BE2C (cell line): ENCODE measurements at regions not wholly inside any gene's neighbourhood (a gene's known extent, or its start where the extent isn't known, plus 50 kb on each side); places are given as distances from the start of the nearest gene placed in this dataset.
A peak's percentile ranks its signal among the peaks of the same experiment; 100 is the strongest.

ENCODE experiments used
- DNase-seq: peaks from one replicate; pipeline ENCODE4 v3.0.0-alpha.2; 2020
- H3K27me3 ChIP-seq: fragments of 250-450 bp; sonication (Bioruptor Pico); 2 replicates; pipeline ENCODE4 v1.5.1; 2020; ENCODE audit warnings: mild to moderate bottlenecking
- H3K36me3 ChIP-seq: fragments of 250-450 bp; sonication (Bioruptor Pico); 2 replicates; pipeline ENCODE4 v1.5.1; 2020; ENCODE audit warnings: mild to moderate bottlenecking
- H3K4me1 ChIP-seq: fragments of 250-450 bp; sonication (Bioruptor Pico); 2 replicates; pipeline ENCODE4 v1.5.1; 2020
- H3K4me3 ChIP-seq: 2 replicates; pipeline ENCODE4 v1.5.1; 2011; ENCODE audit warnings: low read depth, low read length
- H3K9me3 ChIP-seq: fragments of 250-450 bp; sonication (Bioruptor Pico); 2 replicates; pipeline ENCODE4 v1.5.1; 2020
- CTCF ChIP-seq: IDR thresholded peaks from 2 replicates; pipeline ENCODE4 v1.5.1; 2012; ENCODE audit warnings: mild to moderate bottlenecking, low read depth, low read length

- Histone ChIP-seq H3K4me3 (no peak overlapping the region), H3K36me3 (no peaks in the 10 kb centered on the region), H3K27me3 (no peaks in the 10 kb centered on the region; the same call in 1 of the 2 replicates), H3K9me3 (no peaks in the 10 kb centered on the region), H3K4me1 (no peaks in the 10 kb centered on the region)
- TF ChIP-seq CTCF = no peak
- no peak for DNase-seq
These were observed 158.4 kb downstream of the GDAP2 start for GRCh38 chr1:117770981-117771531.

- DNase-seq = no peak
- Histone ChIP-seq H3K27me3 (no peaks in the 10 kb centered on the region), H3K4me1 (peaks cover 24% of the 10 kb centered on the region), H3K4me3 (no peak overlapping the region), H3K9me3 (no peaks in the 10 kb centered on the region), H3K36me3 (no peaks in the 10 kb centered on the region)
- TF ChIP-seq CTCF = no peak
These were observed 150.1 kb downstream of the GDAP2 start for GRCh38 chr1:117779364-117779763.

- DNase-seq = peak; percentile 66
- no peaks in the 10 kb centered on the region for H3K27me3 ChIP-seq
- H3K36me3 ChIP-seq = no peaks in the 10 kb centered on the region
- TF ChIP-seq CTCF = no peak
- H3K4me1 ChIP-seq = peaks cover 24% of the 10 kb centered on the region
- H3K9me3 ChIP-seq = no peaks in the 10 kb centered on the region
- H3K4me3 ChIP-seq = no peak overlapping the region
These were observed 148.5 kb downstream of the GDAP2 start for GRCh38 chr1:117780687-117781475.

GRCh38 chr1:117782056-117782455 is 147.4 kb downstream of the GDAP2 start:
- TF ChIP-seq CTCF = no peak
- peaks cover 24% of the 10 kb centered on the region for H3K4me1 ChIP-seq
- DNase-seq = no peak
- H3K36me3 ChIP-seq = no peaks in the 10 kb centered on the region
- no peaks in the 10 kb centered on the region for H3K9me3 ChIP-seq
- H3K4me3 ChIP-seq = no peak overlapping the region
- no peaks in the 10 kb centered on the region for H3K27me3 ChIP-seq

GRCh38 chr1:117783606-117784396 is 145.6 kb downstream of the GDAP2 start:
- Histone ChIP-seq H3K36me3 (no peaks in the 10 kb centered on the region), H3K4me3 (no peak overlapping the region), H3K4me1 (peaks cover 24% of the 10 kb centered on the region), H3K9me3 (no peaks in the 10 kb centered on the region), H3K27me3 (no peaks in the 10 kb centered on the region)
- TF ChIP-seq CTCF = no peak
- no peak for DNase-seq

GRCh38 chr1:117788014-117788413 is 141.4 kb downstream of the GDAP2 start:
- DNase-seq = no peak
- H3K4me3 ChIP-seq = no peak overlapping the region
- H3K27me3 ChIP-seq = no peaks in the 10 kb centered on the region
- H3K36me3 ChIP-seq = no peaks in the 10 kb centered on the region
- peaks cover 13% of the 10 kb centered on the region for H3K4me1 ChIP-seq
- H3K9me3 ChIP-seq = no peaks in the 10 kb centered on the region
- TF ChIP-seq CTCF = no peak
